ENCODE measurements at regions not wholly inside any gene's neighbourhood (a gene's known extent, or its start where the extent isn't known, plus 50 kb on each side); places are given as distances from the start of the nearest gene placed in this dataset.

- no peak for TF ChIP-seq ZNF843 (tag by site-specific recombination; IDR thresholded peaks at IDR 0.05)
- TF ChIP-seq REST (tag by site-specific recombination; IDR thresholded peaks at IDR 0.05), result no peak
- no peak for TF ChIP-seq CTCF (tag by site-specific recombination; IDR thresholded peaks at IDR 0.05)
- TF ChIP-seq ATF2 (tag by site-specific recombination; IDR thresholded peaks at IDR 0.05; ENCODE audit: low read depth), result no peak
- TF ChIP-seq TCF7L2 (IDR thresholded peaks at IDR 0.05; ENCODE audit: borderline replicate concordance, low read depth, low read length), result no peak
- no peak for TF ChIP-seq ZBTB49 (tag by site-specific recombination; IDR thresholded peaks at IDR 0.05; ENCODE audit: low read depth)
- TF ChIP-seq ZSCAN23 (tag by site-specific recombination; IDR thresholded peaks at IDR 0.05), result no peak
- TF ChIP-seq ZNF121 (tag by site-specific recombination; IDR thresholded peaks at IDR 0.05), result no peak
- TF ChIP-seq ZNF292 (tag by site-specific recombination; IDR thresholded peaks at IDR 0.05; ENCODE audit: borderline replicate concordance, low read depth), result no peak
Observed at GRCh38 chr13:104594806-104595205, 1528.6 kb upstream of the SLC10A2 start.
